OCI-LY3 (cell line): ENCODE measurements at regions not wholly inside any gene's neighbourhood (a gene's known extent, or its start where the extent isn't known, plus 50 kb on each side); places are given as distances from the start of the nearest gene placed in this dataset.

Source experiments
- H2AFZ ChIP-seq: fragments of 200-600, 300-600 bp; shearing (Covaris generic); 2 replicates; pipeline ENCODE4 v1.6.0; 2014; ENCODE audit warnings: antibody characterized with exemption, low read depth, low read length
- H3K27ac ChIP-seq: fragments of 200-600, 300-600 bp; sonication (generic); 2 replicates; pipeline ENCODE4 v1.5.1; 2014; ENCODE audit warnings: mild to moderate bottlenecking, low read length, moderate library complexity, mixed read lengths
- H3K27me3 ChIP-seq: fragments of 200-600, 300-600 bp; sonication (generic); 2 replicates; pipeline ENCODE4 v1.6.1; 2014; ENCODE audit warnings: low read depth, low read length, mixed read lengths
- H3K36me3 ChIP-seq: fragments of 200-600, 300-600 bp; sonication (generic); replicated peaks from 2 replicates; pipeline ENCODE3; 2014; ENCODE audit warnings: low read depth, low read length, mixed read lengths
- H3K4me1 ChIP-seq: fragments of 300-600, 200-600 bp; sonication (generic); 2 replicates; pipeline ENCODE4 v1.6.1; 2014; ENCODE audit warnings: low read length, mixed read lengths
- H3K4me2 ChIP-seq: fragments of 200-600, 300-600 bp; sonication (generic); 2 replicates; pipeline ENCODE4 v1.6.1; 2014; ENCODE audit warnings: low read length, mixed read lengths
- H3K4me3 ChIP-seq: fragments of 300-600, 200-600 bp; sonication (generic); 2 replicates; pipeline ENCODE4 v1.5.1; 2014; ENCODE audit warnings: antibody characterized with exemption, mild to moderate bottlenecking, low read length, moderate library complexity
- H3K79me2 ChIP-seq: fragments of 300-600, 200-600 bp; shearing (Covaris generic); 2 replicates; pipeline ENCODE4 v1.6.1; 2014; ENCODE audit warnings: mild to moderate bottlenecking, low read length, mixed read lengths
- H3K9ac ChIP-seq: fragments of 300-600, 200-600 bp; shearing (Covaris generic); 2 replicates; pipeline ENCODE4 v1.6.0; 2014; ENCODE audit warnings: mild to moderate bottlenecking, low read length, moderate library complexity
- H3K9me3 ChIP-seq: fragments of 200-600, 300-600 bp; shearing (Covaris generic); 2 replicates; pipeline ENCODE4 v1.6.1; 2014; ENCODE audit warnings: low read length, mixed read lengths; ENCODE audit not compliant: insufficient read depth
- H4K20me1 ChIP-seq: fragments of 200-600, 300-600 bp; sonication (generic); 2 replicates; pipeline ENCODE4 v1.6.1; 2016; ENCODE audit warnings: low read length, mixed read lengths; ENCODE audit not compliant: insufficient read depth
- CTCF ChIP-seq: fragments of 200-600, 300-600 bp; sonication (generic); IDR thresholded peaks from 2 replicates; pipeline ENCODE4 v1.5.1; 2014; ENCODE audit warnings: antibody characterized with exemption, low read length, low read depth
- EZH2phosphoT487 ChIP-seq: fragments of 200-600 bp; shearing (Covaris generic); IDR thresholded peaks from 2 replicates; pipeline ENCODE4 v1.6.1; 2018; ENCODE audit warnings: antibody characterized with exemption, mixed run types, low read depth

DNA sequence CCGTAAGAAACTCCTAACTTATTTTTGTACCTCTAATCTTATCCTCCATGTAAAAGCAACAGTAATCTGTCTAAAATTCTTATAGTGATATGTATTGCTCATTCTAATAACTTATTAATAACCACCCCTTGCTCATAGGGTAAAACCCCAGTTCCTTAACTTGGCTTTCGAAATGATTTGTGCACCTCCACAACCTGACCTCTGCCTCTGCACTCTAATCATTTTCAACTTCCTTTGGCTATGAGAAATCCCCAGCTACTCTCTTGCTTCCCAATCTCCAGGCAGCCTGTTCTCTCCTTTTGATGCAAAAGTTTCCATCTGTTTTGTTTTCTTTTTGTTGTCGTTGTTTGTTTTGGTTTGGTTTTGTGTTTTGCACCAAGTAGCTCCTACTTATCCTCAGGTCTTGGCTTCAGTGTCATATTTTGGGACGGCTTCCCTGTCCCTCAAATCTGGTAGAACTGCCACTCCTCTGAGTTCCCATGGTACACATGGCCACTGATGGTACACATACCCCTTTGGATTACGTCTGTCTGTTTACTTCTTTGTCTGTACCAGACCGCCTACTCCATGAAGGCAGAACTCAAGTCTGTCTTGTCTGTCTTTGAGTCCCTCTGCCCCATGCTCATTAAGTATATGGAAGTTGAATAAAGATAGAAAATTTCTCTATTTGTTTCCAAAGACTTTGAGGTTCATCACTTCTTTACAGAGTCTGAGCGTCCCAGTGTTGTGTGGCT lies 105.6 kb upstream of the TGFBR2 start:
- H3K79me2 ChIP-seq = no peaks in the 10 kb centered on the region
- H3K27ac ChIP-seq = peak overlapping the region; percentile 87
- H3K4me2 ChIP-seq = peak overlapping the region; percentile 84
- H3K4me1 ChIP-seq = peaks cover 65% of the 10 kb centered on the region
- no peaks in the 10 kb centered on the region for H4K20me1 ChIP-seq
- no peak overlapping the region for H2AFZ ChIP-seq
- no peaks in the 10 kb centered on the region for H3K9me3 ChIP-seq
- peaks cover 4% of the 10 kb centered on the region for H3K36me3 ChIP-seq
- TF ChIP-seq CTCF = no peak
- TF ChIP-seq EZH2phosphoT487 = peak; percentile 69; the same call in 1 of the 2 replicates
- H3K9ac ChIP-seq = peak overlapping the region; percentile 48
- peaks cover 16% of the 10 kb centered on the region for H3K27me3 ChIP-seq
- peak overlapping the region; percentile 60 for H3K4me3 ChIP-seq

DNA sequence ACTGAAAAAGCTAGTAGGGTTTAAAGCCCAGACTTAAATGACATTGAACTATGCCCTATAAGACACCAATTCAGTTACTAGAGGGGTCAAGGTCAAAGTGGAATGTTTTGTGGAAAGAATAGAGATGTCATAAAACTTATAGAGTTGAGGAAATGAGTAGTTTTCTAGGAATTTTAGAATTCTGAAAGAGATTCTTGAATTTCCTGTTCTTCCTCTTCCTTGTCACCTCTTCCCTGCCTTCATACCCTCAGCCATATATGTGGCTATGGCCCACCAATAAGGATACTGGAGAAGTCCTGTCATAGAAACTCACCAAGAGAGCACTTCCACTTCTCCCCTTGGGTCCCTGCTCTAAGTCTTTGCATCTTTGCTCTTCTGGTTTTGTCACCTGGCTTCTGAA lies 104.9 kb upstream of the TGFBR2 start:
- Histone ChIP-seq H3K4me2 (peak overlapping the region; percentile 84), H3K4me3 (peak overlapping the region; percentile 43; the same call in 1 of the 2 replicates), H3K27ac (peak overlapping the region; percentile 87), H2AFZ (no peak overlapping the region), H3K79me2 (no peaks in the 10 kb centered on the region), H3K9ac (peak overlapping the region; percentile 48; the same call in 1 of the 2 replicates), H3K27me3 (peaks cover 16% of the 10 kb centered on the region), H3K9me3 (no peaks in the 10 kb centered on the region), H3K36me3 (peaks cover 4% of the 10 kb centered on the region), H3K4me1 (peaks cover 60% of the 10 kb centered on the region), H4K20me1 (no peaks in the 10 kb centered on the region)
- no peak for TF ChIP-seq CTCF
- no peak for TF ChIP-seq EZH2phosphoT487

DNA sequence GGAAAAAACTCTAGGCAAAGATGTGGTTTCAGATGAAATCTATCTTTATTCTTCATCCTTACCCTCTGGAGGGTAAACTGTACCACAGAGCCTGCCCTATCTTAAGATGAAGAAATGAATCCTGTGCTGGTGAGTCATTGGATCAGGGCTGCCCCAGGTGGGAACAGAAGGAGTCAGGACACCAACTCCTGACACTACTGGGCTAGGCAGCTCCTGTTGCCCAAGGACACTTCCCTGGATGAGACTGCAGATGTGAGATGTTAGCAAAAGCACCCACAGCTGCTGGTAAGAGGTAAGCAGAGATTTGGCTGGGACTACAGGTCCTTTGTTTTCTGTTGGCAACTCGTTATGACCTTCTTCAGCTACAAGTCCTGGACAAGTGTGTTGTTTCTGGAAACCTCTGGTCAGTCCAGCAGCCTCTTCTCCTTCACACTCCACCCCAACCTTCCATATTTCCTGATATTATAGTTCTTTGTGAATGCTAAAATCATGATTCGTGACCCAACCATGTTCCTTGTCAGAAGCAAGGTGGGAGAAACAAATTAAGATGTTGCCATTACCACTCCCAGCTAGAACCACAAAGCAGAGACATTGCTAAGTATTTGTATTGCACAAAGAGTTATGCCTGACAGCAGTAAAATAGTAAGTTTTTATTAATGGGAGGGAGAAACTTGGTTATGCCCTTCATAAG lies 104.2 kb upstream of the TGFBR2 start:
- no peaks in the 10 kb centered on the region for H4K20me1 ChIP-seq
- no peaks in the 10 kb centered on the region for H3K79me2 ChIP-seq
- peaks cover 4% of the 10 kb centered on the region for H3K36me3 ChIP-seq
- peaks cover 16% of the 10 kb centered on the region for H3K27me3 ChIP-seq
- peak overlapping the region; percentile 1; the same call in 1 of the 2 replicates for H3K4me3 ChIP-seq
- H3K9me3 ChIP-seq = no peaks in the 10 kb centered on the region
- TF ChIP-seq CTCF (no peak), EZH2phosphoT487 (no peak)
- no peak overlapping the region for H2AFZ ChIP-seq
- peak overlapping the region; percentile 48; the same call in 1 of the 2 replicates for H3K9ac ChIP-seq
- peak overlapping the region; percentile 84 for H3K4me2 ChIP-seq
- H3K4me1 ChIP-seq = peaks cover 60% of the 10 kb centered on the region
- H3K27ac ChIP-seq = peak overlapping the region; percentile 87

GRCh38 chr3:30502742-30503073 lies 103.7 kb upstream of the TGFBR2 start:
- Histone ChIP-seq H3K4me2 (peak overlapping the region; percentile 84), H3K36me3 (peaks cover 4% of the 10 kb centered on the region), H2AFZ (no peak overlapping the region), H3K27me3 (peaks cover 16% of the 10 kb centered on the region), H3K9me3 (no peaks in the 10 kb centered on the region), H3K4me3 (peak overlapping the region; percentile 40), H3K4me1 (peaks cover 60% of the 10 kb centered on the region), H3K27ac (peak overlapping the region; percentile 87), H3K79me2 (no peaks in the 10 kb centered on the region), H3K9ac (peak overlapping the region; percentile 53; the same call in 1 of the 2 replicates), H4K20me1 (no peaks in the 10 kb centered on the region)
- no peak for TF ChIP-seq EZH2phosphoT487
- no peak for TF ChIP-seq CTCF
